Natural killer cell (primary cell): ENCODE measurements at regions not wholly inside any gene's neighbourhood (a gene's known extent, or its start where the extent isn't known, plus 50 kb on each side); places are given as distances from the start of the nearest gene placed in this dataset.

ENCODE experiments used
- ATAC-seq, 3 donors: fragments of 150-1000 bp in 2 of 3; fragments of 200-7000 bp in 1 of 3; cut with Tn5 transposase; 1 replicate in 1 of 3; 2 replicates in 2 of 3; pipeline ENCODE4 v1.10.0; 2021; ENCODE audit warnings: mild to moderate bottlenecking in 2 of 3, moderate library complexity in 2 of 3
- DNase-seq, 2 donors: peaks; one replicate each; pipeline versions ENCODE4 v3.0.0 to v3.0.0-alpha.2; 2013 to 2021; ENCODE audit warnings: mixed read lengths in 1 of 2
- H3K27ac ChIP-seq: one replicate; pipeline ENCODE4 v1.5.1; 2013; ENCODE audit warnings: mild to moderate bottlenecking, low read length
- H3K27me3 ChIP-seq: one replicate; pipeline ENCODE4 v1.6.1; 2013; ENCODE audit warnings: low read length; ENCODE audit not compliant: control insufficient read depth, insufficient read depth
- H3K36me3 ChIP-seq: one replicate; pipeline ENCODE4 v1.6.1; 2013; ENCODE audit warnings: low read length; ENCODE audit not compliant: control insufficient read depth, insufficient read depth
- H3K4me1 ChIP-seq: one replicate; pipeline ENCODE4 v1.6.1; 2013; ENCODE audit warnings: low read length; ENCODE audit not compliant: control insufficient read depth, insufficient read depth
- H3K4me3 ChIP-seq: one replicate; pipeline ENCODE4 v1.5.1; 2013; ENCODE audit warnings: low read length
- H3K9me3 ChIP-seq: one replicate; pipeline ENCODE4 v1.6.1; 2013; ENCODE audit warnings: low read length; ENCODE audit not compliant: control insufficient read depth, insufficient read depth
- H3K27ac Mint-ChIP-seq, 2 donors: one replicate each; pipeline ENCODE4 v1.8.0; 2022; ENCODE audit warnings: mild to moderate bottlenecking in 2 of 2, mixed read lengths in 2 of 2, moderate library complexity in 1 of 2
- H3K27me3 Mint-ChIP-seq, 2 donors: one replicate each; pipeline ENCODE4 v1.8.0; 2022; ENCODE audit warnings: low read depth in 2 of 2, mixed read lengths in 2 of 2
- H3K36me3 Mint-ChIP-seq: one replicate; pipeline ENCODE4 v1.8.0; 2022; ENCODE audit warnings: mixed read lengths
- H3K4me1 Mint-ChIP-seq, 2 donors: one replicate each; pipeline ENCODE4 v1.8.0; 2022; ENCODE audit warnings: mixed read lengths in 2 of 2
- H3K4me3 Mint-ChIP-seq: one replicate; pipeline ENCODE4 v1.8.0; 2022; ENCODE audit warnings: mild to moderate bottlenecking, moderate library complexity, mixed read lengths
- H3K9me3 Mint-ChIP-seq, 2 donors: one replicate each; pipeline ENCODE4 v1.8.0; 2022; ENCODE audit warnings: mixed read lengths in 2 of 2
- CTCF ChIP-seq: fragments of 200-600 bp; IDR thresholded peaks from one replicate; pipeline ENCODE4 v1.8.0; 2022; ENCODE audit warnings: antibody characterized with exemption
- WGBS: methylation state at CpG from one replicate; pipeline ENCODE4 v1.1.7; 2013; ENCODE audit warnings: missing lambda C conversion rate; ENCODE audit not compliant: insufficient coverage; 5-methylcytosine and 5-hydroxymethylcytosine counted together
- intact Hi-C: fragments of 100-400 bp; cut with micrococcal nuclease; formaldehyde crosslinking; loops from one replicate; pipeline ENCODE4 v1.14.2; 2022

GRCh38 chr19:29295285-29295684 is 82.3 kb upstream of the UQCRFS1 start:
- no peaks in the 10 kb centered on the region for H3K27me3 ChIP-seq
- no peak overlapping the region for H3K4me3 ChIP-seq
- WGBS, result 46% methylated on average over 2 of the region's 2 CpGs
- Mint-ChIP-seq H3K27me3 (peaks cover 15 to 27% of the 10 kb centered on the region in 2 donors), H3K36me3 (no peaks in the 10 kb centered on the region), H3K9me3 (no peaks in the 10 kb centered on the region), H3K27ac (no peak overlapping the region), H3K4me1 (peaks cover 14% of the 10 kb centered on the region in 2 donors), H3K4me3 (no peak overlapping the region)
- H3K36me3 ChIP-seq, result no peaks in the 10 kb centered on the region
- no peak overlapping the region for H3K27ac ChIP-seq
- DNase-seq (no peak), ATAC-seq (no peak)
- no peaks in the 10 kb centered on the region for H3K9me3 ChIP-seq
- no peak for TF ChIP-seq CTCF
- intact Hi-C loops, result no loop called here
- H3K4me1 ChIP-seq, result peaks cover 16% of the 10 kb centered on the region

- intact Hi-C loops, result no loop called here
- DNase-seq, result no peak
Observed at GRCh38 chr19:29297381-29297780, 84.4 kb upstream of the UQCRFS1 start.

GRCh38 chr19:29299416-29300380 is 86.7 kb upstream of the UQCRFS1 start:
- no peaks in the 10 kb centered on the region for H3K36me3 Mint-ChIP-seq
- peaks cover 15 to 17% of the 10 kb centered on the region in 2 donors for H3K27me3 Mint-ChIP-seq
- ATAC-seq (no peak), DNase-seq (no peak)
- no peak overlapping the region for H3K4me3 Mint-ChIP-seq
- H3K4me1 Mint-ChIP-seq, result peaks cover 21 to 30% of the 10 kb centered on the region in 2 donors
- H3K27me3 ChIP-seq, result no peaks in the 10 kb centered on the region
- H3K4me3 ChIP-seq, result no peak overlapping the region
- intact Hi-C loops, result no loop called here
- H3K9me3 Mint-ChIP-seq, result no peaks in the 10 kb centered on the region
- H3K36me3 ChIP-seq, result no peaks in the 10 kb centered on the region
- no peak overlapping the region for H3K27ac ChIP-seq
- H3K9me3 ChIP-seq, result no peaks in the 10 kb centered on the region
- 89% methylated on average over 15 of the region's 15 CpGs for WGBS
- no peak overlapping the region for H3K27ac Mint-ChIP-seq
- no peak for TF ChIP-seq CTCF
- peaks cover 24% of the 10 kb centered on the region for H3K4me1 ChIP-seq

More at GRCh38 chr19:29297381-29297780, 84.4 kb upstream of the UQCRFS1 start:
- TF ChIP-seq CTCF, result no peak
- H3K4me1 ChIP-seq, result peaks cover 22% of the 10 kb centered on the region
- ATAC-seq, result no peak
- no peaks in the 10 kb centered on the region for H3K9me3 Mint-ChIP-seq
- peaks cover 21 to 22% of the 10 kb centered on the region in 2 donors for H3K4me1 Mint-ChIP-seq
- H3K4me3 Mint-ChIP-seq, result no peak overlapping the region
- no peaks in the 10 kb centered on the region for H3K9me3 ChIP-seq
- no peak overlapping the region for H3K27ac ChIP-seq
- H3K27me3 ChIP-seq, result no peaks in the 10 kb centered on the region
- H3K36me3 Mint-ChIP-seq, result no peaks in the 10 kb centered on the region
- H3K27ac Mint-ChIP-seq, result no peak overlapping the region
- H3K27me3 Mint-ChIP-seq, result peaks cover 15 to 19% of the 10 kb centered on the region in 2 donors
- WGBS, result 87% methylated on average over 6 of the region's 6 CpGs
- no peaks in the 10 kb centered on the region for H3K36me3 ChIP-seq
- H3K4me3 ChIP-seq, result no peak overlapping the region
